Fibroblast of villous mesenchyme (primary cell): ENCODE measurements at regions not wholly inside any gene's neighbourhood (a gene's known extent, or its start where the extent isn't known, plus 50 kb on each side); places are given as distances from the start of the nearest gene placed in this dataset.

Experiments
- DNase-seq: peaks from one replicate; pipeline ENCODE4 v3.0.0-alpha.2; 2010; ENCODE audit warnings: low read depth
- H3K4me3 ChIP-seq: 2 replicates; pipeline ENCODE4 v1.5.1; 2011; ENCODE audit warnings: low read depth, mild to moderate bottlenecking, low read length
- TF ChIP-seq, protein P1 (sequence below): IDR thresholded peaks from 2 replicates; pipeline ENCODE4 v1.5.1; 2012; ENCODE audit warnings: low read depth, mild to moderate bottlenecking, low read length; ENCODE audit not compliant: insufficient read depth

DNA sequence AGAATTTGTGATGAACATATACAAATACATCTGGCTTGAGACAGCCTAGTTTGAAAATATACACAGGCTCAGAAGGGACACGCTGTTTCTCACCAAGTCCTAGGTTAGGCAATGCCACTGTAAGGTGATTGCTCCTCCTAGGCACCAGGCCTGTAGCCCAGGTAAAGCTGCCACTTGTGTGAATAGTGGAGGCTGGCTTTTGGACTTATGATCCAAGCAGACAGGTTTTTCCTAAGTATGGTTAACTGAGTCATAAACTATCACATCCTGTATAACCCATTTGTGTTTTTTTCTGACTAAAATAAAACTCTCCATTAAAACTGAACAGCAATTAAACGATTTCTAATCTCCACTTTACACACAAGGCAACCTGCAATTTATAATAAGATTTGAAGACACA lies 81.0 kb downstream of the SEMA4F start:
- TF ChIP-seq, protein P1, sequence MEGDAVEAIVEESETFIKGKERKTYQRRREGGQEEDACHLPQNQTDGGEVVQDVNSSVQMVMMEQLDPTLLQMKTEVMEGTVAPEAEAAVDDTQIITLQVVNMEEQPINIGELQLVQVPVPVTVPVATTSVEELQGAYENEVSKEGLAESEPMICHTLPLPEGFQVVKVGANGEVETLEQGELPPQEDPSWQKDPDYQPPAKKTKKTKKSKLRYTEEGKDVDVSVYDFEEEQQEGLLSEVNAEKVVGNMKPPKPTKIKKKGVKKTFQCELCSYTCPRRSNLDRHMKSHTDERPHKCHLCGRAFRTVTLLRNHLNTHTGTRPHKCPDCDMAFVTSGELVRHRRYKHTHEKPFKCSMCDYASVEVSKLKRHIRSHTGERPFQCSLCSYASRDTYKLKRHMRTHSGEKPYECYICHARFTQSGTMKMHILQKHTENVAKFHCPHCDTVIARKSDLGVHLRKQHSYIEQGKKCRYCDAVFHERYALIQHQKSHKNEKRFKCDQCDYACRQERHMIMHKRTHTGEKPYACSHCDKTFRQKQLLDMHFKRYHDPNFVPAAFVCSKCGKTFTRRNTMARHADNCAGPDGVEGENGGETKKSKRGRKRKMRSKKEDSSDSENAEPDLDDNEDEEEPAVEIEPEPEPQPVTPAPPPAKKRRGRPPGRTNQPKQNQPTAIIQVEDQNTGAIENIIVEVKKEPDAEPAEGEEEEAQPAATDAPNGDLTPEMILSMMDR, result no peak
- DNase-seq, result no peak
- H3K4me3 ChIP-seq, result no peak overlapping the region

- no peak overlapping the region for H3K4me3 ChIP-seq
- TF ChIP-seq, protein P1, result no peak
- no peak for DNase-seq
Observed at GRCh38 chr2:74735564-74735963, 81.5 kb downstream of the SEMA4F start.

DNA sequence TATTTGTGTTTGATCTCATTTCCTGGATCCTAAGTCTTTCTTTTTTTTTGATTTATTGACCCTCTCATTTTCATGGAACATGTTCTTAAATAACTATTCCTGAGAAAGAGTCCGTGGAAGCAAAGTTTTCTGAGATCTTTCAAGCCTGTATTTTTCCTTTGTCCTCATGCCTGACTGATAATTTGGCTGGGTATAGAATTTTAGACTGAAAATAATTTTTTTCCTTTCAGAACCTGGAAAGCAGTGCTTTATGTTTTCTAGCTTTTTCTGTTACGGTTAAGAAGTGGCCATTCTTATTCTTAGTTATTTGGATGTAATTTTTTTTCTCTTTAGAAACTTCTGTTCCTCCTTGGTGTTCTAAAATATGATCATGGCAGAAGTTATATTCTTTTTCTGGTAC lies 82.5 kb downstream of the SEMA4F start:
- no peak for DNase-seq
- H3K4me3 ChIP-seq, result no peak overlapping the region
- TF ChIP-seq, protein P1, result no peak

GRCh38 chr2:74738586-74738985 lies 84.5 kb downstream of the SEMA4F start:
- no peak for DNase-seq
- H3K4me3 ChIP-seq, result no peak overlapping the region
- TF ChIP-seq, protein P1, result no peak

GRCh38 chr2:74739129-74739528 lies 85.1 kb downstream of the SEMA4F start:
- TF ChIP-seq, protein P1, result no peak
- H3K4me3 ChIP-seq, result no peak overlapping the region
- no peak for DNase-seq

DNA sequence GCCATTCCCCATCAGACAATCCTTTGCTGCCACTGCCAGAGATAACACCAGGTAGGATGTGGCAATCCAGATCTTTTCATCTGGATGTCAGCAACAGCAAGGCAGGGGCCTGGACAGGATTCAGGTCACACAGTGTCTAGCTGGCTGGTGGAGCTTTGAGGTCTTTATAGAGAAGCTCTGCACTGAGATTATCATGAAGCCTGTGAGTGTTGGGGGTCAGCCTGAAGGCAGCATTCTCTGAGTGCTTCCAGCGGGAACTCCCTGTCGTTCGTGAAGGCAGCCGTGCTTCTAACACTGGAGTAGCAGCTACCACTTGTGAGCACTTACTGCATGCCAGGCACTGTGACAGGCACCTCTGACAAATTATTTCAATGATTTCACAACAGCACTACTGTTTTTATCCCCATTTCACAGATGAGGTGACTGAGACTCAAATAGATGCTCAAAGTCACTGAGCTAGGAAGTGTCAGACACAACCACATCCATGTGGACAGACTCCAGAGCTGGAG lies 85.7 kb downstream of the SEMA4F start:
- no peak for DNase-seq
- TF ChIP-seq, protein P1, result no peak
- no peak overlapping the region for H3K4me3 ChIP-seq

GRCh38 chr2:74740395-74740740 lies 86.3 kb downstream of the SEMA4F start:
- TF ChIP-seq, protein P1, result no peak
- no peak for DNase-seq
- H3K4me3 ChIP-seq, result no peak overlapping the region
